Kidney (tissue), 13 donors: ENCODE measurements at regions not wholly inside any gene's neighbourhood (a gene's known extent, or its start where the extent isn't known, plus 50 kb on each side); places are given as distances from the start of the nearest gene placed in this dataset.

Experiments used
- DNase-seq, 5 donors: peaks; one replicate each; pipeline ENCODE4 v3.0.0-alpha.2; 2013 to 2020
- FAIRE-seq: peaks from 2 replicates; lab custom pipeline; 2012; peaks lifted over from hg19 to GRCh38; lab: Jason Lieb, UNC
- H3K27ac ChIP-seq, 2 donors: one replicate each; pipeline ENCODE4 v1.7.0; 2013; ENCODE audit warnings: low read depth in 2 of 2, low read length in 2 of 2, inconsistent platforms in 1 of 2
- H3K27me3 ChIP-seq: one replicate; pipeline ENCODE4 v1.7.1; 2013; ENCODE audit warnings: low read length, inconsistent platforms; ENCODE audit not compliant: control insufficient read depth, insufficient read depth
- H3K36me3 ChIP-seq, 3 donors: one replicate each; pipeline versions ENCODE4 v1.7.0 to v1.7.1; 2013; ENCODE audit warnings: low read length in 3 of 3, control low read depth in 1 of 3, inconsistent platforms in 1 of 3; ENCODE audit not compliant: insufficient read depth in 3 of 3, control insufficient read depth in 2 of 3
- H3K4me1 ChIP-seq, 3 donors: one replicate each; pipeline versions ENCODE4 v1.7.0 to v1.7.1; 2013; ENCODE audit warnings: low read length in 3 of 3, inconsistent platforms in 1 of 3, low read depth in 1 of 3; ENCODE audit not compliant: control insufficient read depth in 2 of 3, insufficient read depth in 2 of 3
- H3K4me3 ChIP-seq, 3 donors: one replicate each; pipeline versions ENCODE4 v1.7.0 to v1.8.1; 2013; ENCODE audit warnings: low read length in 3 of 3, control low read depth in 1 of 3, inconsistent platforms in 1 of 3
- H3K9ac ChIP-seq, 3 donors: one replicate each; pipeline versions ENCODE4 v1.7.0 to v1.7.1; 2013; ENCODE audit warnings: low read length in 3 of 3, control low read depth in 1 of 3, inconsistent platforms in 1 of 3
- H3K9me3 ChIP-seq, 3 donors: one replicate each; pipeline versions ENCODE4 v1.7.0 to v1.7.1; 2013; ENCODE audit warnings: low read length in 3 of 3, control low read depth in 1 of 3, inconsistent platforms in 1 of 3; ENCODE audit not compliant: control insufficient read depth in 2 of 3, insufficient read depth in 1 of 3
- CTCF ChIP-seq: IDR thresholded peaks from 3 replicates; pipeline ENCODE4 v1.5.1; 2012; ENCODE audit warnings: mild to moderate bottlenecking, moderate library complexity, borderline replicate concordance; ENCODE audit not compliant: insufficient read depth; ENCODE audit errors: extremely low read depth
- intact Hi-C: fragments of 100-400 bp; cut with DNase I; formaldehyde crosslinking; loops from one replicate; pipeline ENCODE4 v1.11.1; 2022
- donor health status: control.
- donor health status: control.
- donor health status: control.
- donor health status: control.
- donor health status: control.
- donor health status: DM: yes; HTN: yes; CAD: no.
- donor health status: Normal renal cell carcinoma (clear cell type).

DNA sequence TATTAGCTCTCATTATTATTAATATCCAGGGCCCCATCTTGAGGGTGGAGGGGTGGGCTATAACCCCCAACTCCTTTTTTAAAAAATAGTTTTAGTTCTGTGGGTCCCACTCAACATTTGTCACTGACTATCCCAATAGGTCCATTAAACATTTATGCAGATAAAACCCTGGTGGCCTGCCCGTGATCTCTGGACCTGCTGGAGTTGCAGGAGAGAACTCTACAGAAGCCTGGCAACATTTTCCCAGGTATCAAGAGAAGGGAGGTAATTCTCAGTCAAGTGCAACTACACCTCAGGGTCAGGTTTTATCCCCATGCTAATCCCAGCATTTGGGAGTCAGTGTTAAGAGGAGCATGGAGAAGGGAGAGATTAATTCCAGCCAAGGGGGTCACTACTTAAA is 264.4 kb upstream of the PROK2 start:
- no peaks in the 10 kb centered on the region for H3K9me3 ChIP-seq
- no peak for TF ChIP-seq CTCF
- DNase-seq (no peak), FAIRE-seq (no peak)
- no peaks in the 10 kb centered on the region for H3K27me3 ChIP-seq
- no peak overlapping the region for H3K27ac ChIP-seq
- H3K36me3 ChIP-seq: no peaks in the 10 kb centered on the region
- H3K4me3 ChIP-seq: no peak overlapping the region
- no peak overlapping the region for H3K9ac ChIP-seq
- intact Hi-C loops: no loop called here
- no peaks in the 10 kb centered on the region for H3K4me1 ChIP-seq

DNA sequence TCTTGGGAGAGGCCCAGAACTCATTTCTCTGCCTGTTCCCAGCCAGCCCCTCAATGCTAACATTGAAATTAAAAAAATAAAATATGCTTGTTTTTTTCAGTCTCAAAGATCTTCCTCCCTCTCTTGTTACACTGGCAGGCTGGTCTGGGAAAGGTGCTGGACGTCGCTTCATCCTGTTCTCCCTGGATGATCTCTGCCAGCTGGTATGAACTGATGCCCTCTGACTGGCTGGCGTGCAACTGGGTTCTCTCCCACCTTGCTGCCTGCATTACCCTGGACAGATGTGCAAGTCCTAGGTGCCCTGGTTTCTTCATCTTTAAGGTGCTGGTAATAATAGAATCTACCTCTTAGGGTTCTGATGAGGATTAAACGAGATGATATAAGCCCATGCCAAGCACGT is 263.9 kb upstream of the PROK2 start:
- H3K27ac ChIP-seq: no peak overlapping the region
- no peak for FAIRE-seq

DNA sequence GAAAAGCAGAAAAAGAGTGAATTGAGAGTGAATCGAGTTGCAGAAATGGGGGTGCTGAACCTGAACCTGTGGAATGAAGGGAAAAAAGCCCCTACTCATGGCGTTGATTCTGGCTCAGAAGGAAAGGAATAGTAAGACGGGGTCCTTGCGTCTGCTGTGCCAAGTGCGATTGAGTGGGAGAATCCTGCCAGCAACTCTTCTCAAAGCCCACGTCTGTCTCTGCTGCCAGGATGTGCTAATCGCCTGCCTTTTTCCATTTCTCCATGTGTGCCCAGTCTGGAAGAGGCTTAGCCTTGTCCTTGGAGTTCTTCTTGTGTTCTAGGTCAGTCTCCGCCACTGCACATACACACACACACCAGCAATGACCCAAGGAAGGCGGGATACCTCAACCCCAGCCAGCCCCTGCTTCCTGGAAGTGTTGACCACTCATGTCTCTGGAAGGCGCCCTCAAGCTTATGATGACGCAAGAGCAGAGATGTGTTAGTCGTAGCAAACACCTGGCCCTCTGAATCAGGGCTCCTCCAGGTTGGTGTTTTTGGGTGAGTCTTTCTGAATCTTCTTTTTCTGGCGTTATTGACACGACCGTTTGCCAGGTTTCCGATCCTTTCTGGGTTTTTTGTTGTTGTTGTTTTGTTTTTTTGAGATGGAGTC is 262.4 kb upstream of the PROK2 start:
- H3K27ac ChIP-seq: no peak overlapping the region
- no peak for FAIRE-seq
- H3K4me3 ChIP-seq: no peak overlapping the region
- H3K4me1 ChIP-seq: no peaks in the 10 kb centered on the region
- H3K27me3 ChIP-seq: no peaks in the 10 kb centered on the region
- DNase-seq: no peak
- no peak overlapping the region for H3K9ac ChIP-seq
- intact Hi-C loops: no loop called here
- H3K36me3 ChIP-seq: no peaks in the 10 kb centered on the region
- no peaks in the 10 kb centered on the region for H3K9me3 ChIP-seq
- no peak for TF ChIP-seq CTCF

More for the DNA sequence above, 263.9 kb upstream of the PROK2 start:
- DNase-seq: no peak
- intact Hi-C loops: no loop called here
- no peaks in the 10 kb centered on the region for H3K9me3 ChIP-seq
- no peaks in the 10 kb centered on the region for H3K4me1 ChIP-seq
- no peak for TF ChIP-seq CTCF
- H3K27me3 ChIP-seq: no peaks in the 10 kb centered on the region
- H3K4me3 ChIP-seq: no peak overlapping the region
- no peak overlapping the region for H3K9ac ChIP-seq
- no peaks in the 10 kb centered on the region for H3K36me3 ChIP-seq
